ENCODE measurements at regions not wholly inside any gene's neighbourhood (a gene's known extent, or its start where the extent isn't known, plus 50 kb on each side); places are given as distances from the start of the nearest gene placed in this dataset.

DNA sequence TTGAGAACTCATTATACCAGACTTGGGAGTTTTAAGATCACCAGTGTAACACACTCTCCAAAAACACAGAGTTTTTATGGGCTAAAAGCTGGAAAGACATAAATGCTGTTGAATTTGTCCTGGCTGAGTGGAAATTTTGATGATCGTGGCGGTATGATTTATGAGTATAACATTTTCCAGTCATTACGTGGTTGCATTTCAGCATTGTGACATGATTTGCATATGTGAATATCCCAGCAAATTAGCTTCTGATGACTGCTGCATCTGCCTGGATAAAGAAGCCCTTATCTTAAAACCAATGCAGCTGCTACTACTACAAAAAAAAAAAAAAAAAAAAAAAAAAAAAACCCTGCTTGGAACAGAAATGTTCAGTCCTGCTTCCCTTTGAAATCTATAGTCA is 850.9 kb downstream of the TFAP2A start:
- no peak for DNase-seq

DNA sequence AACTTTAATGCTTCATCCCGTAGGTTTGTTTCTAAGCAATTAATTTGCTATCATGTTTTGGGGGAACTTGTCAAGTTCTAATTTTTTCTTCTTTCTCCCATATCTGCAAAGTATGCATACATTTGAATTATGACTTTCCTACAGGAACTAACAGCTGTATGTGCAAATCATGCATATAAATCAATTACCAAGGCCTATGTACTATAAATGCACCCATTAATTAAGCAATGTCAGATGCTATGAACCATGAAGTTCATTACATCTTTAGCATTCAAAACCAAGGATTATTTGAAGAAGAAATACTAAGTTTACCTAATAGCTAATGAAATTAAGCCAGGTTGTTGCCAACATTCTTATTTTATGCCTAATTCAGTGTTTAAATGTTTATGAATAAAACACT is 851.3 kb downstream of the TFAP2A start:
- DNase-seq: no peak

DNA sequence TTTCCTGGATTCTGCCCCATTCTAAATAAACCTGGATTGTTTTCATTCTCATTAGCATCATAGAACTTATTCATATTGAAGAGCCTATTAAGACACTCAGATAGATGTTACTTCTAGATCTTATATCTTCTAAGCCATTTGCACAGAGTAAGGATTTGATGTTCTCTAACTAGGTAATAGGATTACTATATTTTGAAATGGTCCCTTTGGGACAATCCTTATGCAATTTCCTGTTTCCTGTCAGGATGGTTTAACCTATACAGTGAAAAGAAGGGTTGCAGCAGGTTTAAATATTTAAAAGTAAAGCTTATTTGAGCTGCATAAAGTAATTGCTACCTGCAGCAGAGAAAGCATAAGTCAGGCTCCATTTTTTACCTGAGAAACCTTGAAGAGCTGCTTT is 860.1 kb downstream of the TFAP2A start:
- no peak for DNase-seq

DNA sequence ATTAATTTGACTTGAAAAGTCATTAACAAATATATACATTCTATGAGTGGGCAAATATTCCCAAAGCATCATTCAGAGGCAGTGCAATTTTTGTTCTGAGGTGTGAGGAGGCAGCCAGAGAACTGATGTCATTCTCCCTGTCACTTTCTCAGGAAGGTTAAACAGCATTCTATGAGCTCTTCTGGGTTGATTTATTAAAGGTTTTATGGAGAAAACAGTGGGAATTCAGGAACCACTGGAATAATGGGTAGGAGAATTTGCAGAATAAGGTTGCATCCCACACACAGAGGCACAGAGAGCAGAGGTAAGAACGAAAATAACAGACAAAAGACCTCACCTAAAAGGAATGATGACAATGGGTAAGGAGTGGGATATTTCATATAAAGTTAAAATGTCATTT is 860.6 kb downstream of the TFAP2A start:
- DNase-seq: no peak

DNA sequence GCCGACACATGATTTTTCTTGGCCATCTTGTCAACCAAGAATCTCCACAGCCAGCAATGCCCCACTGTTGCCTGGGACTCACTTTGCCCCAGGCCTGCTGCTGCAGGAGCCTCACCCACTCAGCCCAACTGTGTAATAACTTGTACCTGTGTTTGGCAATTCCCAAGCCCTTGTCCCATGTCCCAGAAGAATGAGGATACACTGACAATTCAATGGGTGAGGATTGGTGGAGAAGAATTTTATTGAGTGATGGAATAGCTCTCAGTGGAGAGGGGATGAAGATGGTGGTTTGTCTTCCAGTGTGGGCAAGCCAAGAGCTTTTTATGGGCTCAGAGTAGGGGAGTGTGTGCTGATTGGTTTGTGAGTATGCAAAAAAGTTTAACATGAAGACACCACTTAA is 861.9 kb downstream of the TFAP2A start:
- DNase-seq: no peak

DNA sequence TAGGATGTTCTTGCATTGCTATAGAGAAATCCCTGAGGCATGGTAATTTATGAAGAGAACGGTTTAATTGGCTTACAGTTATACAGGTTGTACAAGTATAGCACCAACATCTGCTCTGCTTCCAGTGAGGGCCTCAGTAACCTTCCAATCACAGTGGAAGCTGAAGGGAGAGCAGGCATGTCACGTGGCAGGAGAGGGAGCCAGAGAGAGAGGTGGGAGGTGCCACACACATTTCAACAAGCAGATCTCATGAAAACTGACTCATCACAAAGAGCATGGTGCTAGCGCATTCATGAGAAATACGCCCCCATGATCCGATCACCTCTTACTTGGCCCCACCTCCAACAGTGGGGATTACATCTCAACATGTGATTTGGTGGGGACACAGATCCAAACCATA is 871.2 kb downstream of the TFAP2A start:
- DNase-seq: no peak

DNA sequence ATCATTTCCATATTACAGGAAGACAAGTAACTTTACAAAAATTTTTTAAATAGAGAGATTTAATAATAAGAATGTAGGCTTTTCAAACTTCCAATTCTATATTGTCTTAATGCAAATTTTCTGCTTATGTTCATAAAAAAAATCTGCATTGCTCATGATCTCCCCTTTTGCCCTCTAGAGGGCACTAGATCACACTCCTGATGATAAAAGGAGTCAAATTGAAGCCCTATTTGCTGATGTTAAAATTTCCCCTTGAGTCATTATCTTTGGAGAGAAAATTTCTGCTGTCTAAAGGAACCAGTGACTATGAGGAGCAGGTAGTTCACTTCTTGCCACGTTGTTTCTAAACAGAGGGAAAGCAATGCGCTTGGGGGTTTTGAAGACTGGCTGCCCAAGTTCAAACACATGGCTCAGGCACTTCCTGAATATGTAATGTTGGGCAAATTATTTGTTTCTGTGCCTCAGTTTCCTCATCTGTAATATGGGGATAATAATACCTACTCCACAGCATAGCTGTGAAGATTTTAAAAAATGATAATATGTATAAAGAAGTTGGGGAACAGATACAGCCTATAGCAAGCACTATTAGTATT is 874.2 kb downstream of the TFAP2A start:
- DNase-seq: no peak

DNA sequence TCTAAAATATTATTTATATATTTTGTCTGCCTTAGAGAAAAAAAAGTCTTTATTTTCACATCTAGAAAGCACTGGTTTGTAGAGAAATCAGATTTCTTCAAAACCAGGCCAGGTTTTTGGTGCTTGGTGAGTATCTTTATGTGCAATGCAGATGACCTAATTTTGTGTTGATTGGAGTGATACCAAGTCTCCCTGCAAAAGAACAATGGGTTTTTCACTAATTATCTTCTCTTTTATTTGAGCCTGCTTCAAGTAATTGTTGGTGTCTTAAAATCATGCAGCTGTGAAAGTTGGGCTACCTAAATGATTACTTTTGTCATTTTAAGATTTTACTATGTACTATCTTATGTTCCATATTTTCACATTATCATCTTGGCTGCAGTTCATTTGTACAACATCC is 874.7 kb downstream of the TFAP2A start:
- DNase-seq: no peak

DNA sequence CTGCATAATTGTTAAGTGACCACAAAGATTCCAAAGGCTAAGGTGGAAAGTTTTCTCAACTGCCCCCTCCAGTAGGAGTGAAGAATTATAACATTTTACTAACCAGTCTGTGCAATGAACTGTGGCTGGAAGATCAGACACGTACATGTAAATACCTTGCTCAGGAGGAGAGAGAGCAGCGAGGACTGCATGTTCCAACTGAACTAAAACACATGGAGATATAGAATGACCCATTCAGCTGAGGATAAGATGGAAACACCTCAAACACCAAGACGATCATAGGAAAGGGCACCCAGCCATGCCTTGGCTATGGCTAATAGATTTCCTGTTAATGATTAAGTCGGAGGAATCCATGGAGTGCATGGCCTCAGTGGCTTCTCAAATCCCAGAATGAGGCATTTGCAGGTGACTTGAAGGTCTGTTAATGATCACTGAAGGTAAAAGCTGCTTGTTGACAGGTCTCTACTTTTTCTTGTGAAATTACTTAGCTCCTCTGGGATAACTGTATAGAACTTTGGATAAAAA is 875.6 kb downstream of the TFAP2A start:
- DNase-seq: no peak

DNA sequence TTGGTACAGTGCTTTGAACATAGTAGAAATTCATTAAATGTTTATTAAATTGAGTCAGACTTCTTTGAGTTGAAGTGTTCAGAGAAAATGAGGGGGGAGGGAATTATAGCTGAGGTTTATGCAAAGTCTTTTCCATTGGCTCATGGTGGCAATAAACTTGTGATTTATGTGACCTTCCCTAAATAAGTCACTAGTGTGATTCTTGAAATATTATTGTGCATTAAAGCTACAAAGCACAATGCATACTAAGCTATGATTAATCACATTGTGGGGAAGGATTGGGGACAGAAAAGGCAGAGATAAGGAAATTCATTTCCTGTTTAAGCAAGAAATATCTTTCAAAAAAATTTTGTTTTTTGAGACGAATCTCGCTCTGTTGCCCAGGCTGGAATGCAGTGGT is 877.5 kb downstream of the TFAP2A start:
- DNase-seq: no peak

DNA sequence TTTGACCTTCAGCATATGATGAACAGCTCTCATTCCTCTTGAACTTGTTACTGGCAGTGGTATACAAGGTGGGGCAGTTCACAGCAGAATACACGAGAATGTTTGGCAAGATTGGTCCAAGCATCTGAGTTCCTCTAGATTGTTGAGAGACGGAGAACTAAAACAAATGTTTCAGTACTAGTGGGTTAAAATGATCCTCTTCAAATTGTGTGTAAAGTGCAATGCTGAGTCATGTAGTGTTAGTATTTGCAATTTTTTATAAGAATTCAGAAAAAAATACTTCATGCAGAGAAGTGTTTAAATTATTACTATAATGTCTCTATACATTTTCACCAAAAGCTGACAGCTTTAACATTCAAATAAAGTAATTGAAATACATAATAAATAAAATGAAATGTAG is 879.8 kb downstream of the TFAP2A start:
- no peak for DNase-seq

DNA sequence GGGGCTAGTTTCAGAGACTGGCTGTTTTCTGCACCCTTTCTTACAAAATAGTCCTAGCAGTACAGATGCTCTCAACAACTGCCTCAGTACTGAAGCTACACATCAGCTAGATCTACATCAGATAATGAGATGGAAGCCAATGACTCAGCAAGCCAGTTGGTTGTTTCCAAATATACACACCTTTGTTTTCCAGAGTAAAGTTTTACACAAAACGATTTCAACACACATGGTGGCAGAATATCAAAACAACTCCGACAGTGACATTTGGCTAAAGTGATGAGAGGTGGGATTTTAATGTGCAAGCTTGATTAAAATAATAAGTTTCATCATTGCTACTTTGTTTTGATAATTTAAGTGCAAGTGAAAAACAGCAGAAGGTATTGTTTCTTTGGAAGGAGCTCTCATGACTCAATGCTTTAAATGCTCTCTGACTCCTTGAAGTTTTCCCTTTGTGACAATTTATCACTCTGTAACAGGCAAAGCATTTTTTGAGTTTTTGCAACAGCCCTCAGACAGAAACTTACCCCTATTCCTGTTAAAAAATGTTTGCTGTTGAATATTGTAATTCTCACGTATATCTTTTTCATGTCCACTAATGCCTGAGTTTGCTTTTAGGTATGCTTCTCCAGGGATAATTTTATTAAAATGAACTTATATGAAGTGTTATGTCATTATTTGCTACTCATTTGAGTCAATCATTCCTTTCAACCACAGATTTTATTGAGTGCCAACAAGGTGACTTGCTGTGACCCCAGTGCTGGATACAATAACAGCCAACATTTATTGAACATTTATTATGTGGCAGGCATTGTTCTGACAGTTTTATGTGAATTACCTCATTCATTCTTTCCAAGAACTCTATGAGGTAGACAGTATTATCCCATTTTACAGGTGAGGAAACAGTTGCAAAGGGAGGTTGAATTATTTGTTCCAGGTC is 882.0 kb downstream of the TFAP2A start:
- no peak for DNase-seq

DNA sequence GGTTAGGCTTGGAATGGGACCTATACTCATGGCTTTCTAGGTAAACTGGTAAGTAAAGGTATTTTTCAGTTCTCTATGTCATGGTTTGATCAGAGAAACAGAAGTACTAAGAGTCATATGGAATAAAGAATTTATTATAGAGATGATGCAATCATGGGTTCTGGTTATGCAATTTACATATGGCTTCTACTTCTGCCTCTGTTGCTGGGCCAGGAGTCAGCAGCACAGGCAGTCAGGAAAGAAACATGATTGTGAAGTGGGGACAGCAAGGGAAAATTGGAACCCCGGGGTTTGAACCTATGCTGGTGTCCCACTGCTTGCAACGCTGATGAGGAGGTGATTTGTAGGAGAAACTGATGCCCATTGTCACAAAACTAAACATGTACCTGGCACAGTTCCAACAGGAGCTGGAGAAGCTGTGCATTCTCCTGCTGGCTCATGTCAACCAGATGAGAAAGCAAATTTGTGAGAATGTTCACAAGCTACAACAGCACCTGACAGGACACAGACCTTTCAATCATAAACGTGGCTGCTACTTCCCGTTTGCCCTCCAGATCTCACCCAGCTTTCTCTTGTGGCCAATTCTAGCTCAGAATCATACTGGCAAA is 887.1 kb downstream of the TFAP2A start:
- no peak for DNase-seq

DNA sequence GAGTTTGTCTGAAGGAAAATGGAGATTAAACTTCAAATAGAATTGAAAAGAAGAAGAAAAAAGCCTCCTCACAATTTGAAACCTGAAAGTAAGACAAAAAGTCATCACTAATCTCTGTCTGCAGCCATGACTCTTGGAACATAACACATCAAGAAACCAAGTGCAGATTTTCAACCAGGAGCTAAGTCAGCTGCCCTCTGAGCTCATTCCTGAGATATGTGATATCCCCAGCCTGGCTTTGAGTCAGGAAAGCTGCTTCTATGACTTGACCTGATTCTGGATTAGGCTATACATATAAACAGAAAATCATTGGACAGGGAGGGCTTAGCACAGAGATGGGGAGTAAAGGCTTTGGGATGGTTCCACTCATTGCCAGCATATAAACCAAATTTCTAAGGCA is 891.4 kb downstream of the TFAP2A start:
- DNase-seq: no peak

DNA sequence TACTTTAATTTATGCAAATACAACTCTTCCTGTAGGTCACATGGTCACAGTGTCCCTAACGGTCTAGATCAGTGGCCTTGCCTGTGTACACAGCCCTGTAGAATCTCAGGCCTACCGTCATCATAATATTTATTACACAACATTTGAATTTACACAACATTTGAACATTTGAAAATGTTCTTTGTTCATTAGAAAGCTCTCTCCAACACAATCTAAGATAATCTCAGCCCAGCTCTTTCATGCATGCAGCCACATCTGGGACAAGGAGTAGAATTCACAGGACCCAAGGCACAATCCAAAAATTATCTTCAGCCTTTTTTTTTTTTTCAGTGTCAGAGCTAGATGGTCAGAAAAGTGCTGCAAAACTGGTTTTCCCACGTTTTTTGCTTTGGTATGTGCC is 892.8 kb downstream of the TFAP2A start:
- no peak for DNase-seq

DNA sequence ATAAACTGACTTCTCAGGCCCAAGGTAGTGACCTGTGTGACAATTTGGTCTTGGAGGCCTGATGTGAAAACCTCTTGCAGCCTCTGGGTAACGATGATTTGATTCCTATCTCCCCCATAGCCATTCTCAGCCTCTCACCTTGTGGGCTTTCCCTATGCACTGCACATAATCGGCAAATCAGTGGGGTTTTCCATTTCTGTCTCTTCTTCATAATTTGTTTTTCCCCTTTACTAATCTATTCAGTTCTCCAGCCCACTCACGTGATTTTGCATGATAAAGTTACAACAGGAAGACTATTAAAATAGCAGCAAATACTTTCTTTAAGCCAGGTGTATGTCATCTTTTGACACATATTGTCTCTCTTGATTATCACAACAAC is 893.7 kb downstream of the TFAP2A start:
- no peak for DNase-seq

DNA sequence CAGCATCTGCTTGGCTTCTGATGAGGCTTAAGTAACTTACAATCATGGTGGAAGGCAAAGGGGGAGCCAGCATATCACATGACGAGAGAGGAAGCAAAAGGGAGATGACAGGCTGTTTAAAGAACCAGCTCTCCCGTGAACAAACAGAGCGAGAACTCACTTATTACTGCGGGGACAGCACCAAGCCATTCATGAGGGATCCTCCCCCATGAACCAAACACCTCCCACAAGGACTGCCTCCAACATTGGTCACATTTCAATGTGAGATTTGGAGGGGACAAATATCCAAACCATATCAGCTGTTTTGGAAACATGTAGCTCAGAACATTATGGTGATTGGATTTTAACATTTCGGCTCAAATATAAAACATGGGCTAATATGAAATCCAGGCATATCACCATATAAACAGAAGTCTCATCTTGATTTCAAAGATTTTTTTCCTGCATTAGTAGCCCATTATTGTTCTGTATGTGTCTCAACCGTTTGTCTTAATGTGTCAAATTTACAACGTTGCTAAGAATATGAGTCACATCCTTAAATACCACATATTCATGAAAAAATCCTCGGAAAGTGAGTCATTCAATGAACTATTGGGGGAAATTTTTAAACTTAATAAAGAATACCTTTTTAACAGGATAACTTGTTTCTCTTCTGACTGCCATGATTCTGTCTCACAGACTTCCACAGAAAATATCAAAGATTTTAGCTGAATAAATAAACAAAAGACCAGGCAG is 894.3 kb downstream of the TFAP2A start:
- no peak for DNase-seq

DNA sequence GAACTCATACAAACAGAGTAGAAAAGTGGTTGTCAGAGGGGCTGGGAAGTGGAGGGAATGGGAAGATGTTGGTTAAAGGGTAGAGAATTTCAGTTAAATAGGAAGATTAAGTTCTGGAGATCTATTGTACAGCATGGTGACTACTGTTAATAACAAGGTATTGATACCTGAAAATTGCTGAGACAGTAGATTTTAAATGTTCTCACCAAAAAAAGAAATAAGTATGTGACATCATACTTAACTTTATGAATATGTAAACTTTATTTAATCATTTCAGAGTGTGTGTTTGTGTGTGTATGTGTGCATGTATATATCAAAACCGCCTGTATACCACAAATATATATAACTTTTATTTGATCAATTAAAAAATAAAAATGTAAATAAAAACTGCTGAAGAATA is 896.4 kb downstream of the TFAP2A start:
- no peak for DNase-seq

DNA sequence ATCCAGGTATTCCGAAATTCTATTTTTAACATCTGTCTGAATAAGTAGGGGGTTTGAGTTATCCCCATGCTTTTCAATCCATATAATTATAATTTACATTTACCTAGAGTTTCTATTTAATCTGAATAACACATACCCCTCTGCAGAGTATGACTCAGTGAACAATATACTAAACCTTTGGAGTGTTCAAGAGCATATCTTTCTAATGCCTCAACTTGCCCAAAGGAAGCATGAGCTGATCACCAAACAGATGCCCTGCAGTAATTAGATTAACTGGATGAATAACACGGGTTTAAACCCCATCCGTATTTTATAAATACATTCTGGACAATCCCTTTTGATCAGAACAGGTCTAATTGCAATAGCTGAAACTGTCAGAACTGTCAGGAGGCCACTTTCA is 897.1 kb downstream of the TFAP2A start:
- DNase-seq: no peak

DNA sequence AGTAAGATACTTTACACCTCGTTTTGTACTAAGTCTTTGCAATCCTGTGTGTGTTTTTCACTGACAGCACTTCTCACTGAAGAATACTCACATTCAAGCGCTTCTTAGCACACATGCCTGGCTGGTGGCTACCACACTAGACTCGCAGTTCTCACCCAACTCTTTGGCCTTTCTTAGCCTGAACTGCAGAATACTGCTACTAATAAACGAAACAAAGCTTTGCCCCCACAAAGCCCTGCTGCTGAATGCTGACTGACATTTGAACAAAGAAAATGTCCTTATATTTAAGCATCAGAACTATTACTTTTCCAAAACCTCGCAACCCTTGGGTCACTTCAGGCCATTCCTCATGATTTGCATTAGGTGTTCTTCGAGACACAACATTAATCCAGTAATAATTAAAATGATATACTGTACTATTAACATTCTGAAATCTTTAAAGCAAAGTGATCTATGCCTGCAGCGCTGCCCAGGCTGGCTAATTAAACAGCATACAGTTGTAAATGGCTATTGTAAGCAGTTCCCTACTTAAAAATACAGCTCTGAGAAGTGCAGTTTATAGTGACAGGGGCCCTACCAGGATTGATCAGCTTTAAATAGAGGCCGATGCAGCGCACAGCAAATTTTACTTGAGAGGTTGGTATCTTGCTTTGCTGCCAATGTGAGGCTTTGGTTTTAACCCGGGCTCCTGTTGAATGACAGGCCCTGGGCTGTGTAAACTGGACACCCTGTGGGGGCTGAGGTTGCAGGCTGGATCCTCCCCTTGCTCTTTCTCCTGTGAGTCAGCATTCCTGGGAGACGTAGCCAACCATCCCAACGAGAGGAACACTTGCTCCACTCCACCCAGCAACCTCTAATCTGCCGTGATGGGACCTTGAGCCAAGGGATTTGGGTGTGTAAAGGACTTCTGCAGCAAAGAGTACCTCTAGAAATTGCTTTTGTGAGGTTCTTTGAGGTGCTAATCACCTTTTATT is 899.0 kb downstream of the TFAP2A start:
- no peak for DNase-seq

DNA sequence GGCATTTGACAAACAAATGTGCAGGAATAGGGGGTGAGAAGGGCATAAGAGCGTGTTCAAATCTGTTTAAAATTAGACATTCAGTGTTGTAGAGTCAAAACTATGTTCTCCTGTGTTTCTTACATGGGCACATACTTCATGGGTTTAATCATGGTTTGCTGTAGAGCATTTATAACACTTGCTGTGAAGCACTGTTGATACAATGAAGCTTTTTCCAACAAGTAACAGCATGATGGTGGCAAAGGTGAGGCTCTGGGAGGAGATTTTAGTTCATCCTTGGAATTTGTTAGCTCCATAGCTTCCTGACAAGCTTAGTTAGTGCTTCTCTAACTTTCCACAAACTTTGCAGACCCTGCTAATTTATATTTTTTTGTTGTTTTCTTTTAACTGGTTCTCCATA is 900.7 kb downstream of the TFAP2A start:
- no peak for DNase-seq

DNA sequence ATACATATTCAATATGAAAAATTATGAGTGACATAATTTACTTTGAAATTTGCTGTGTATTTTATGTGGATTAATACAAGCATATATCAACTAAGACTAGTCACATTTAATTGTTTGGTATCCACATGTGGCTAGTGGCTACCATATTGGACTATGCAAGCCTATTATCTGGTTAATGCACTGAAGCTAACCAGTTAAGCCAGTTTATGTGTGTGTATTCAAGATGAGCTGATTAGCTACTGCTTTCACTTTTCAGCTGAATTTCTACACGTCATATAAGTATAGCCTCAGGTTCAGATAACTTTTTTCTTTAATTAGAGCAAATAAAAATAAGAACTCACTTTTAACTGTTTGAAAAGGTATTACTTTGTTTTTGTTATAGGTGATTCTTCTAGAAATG is 903.7 kb downstream of the TFAP2A start:
- DNase-seq: no peak

Measured in GOT3 (cell line).